ENCODE measurements at regions not wholly inside any gene's neighbourhood (a gene's known extent, or its start where the extent isn't known, plus 50 kb on each side); places are given as distances from the start of the nearest gene placed in this dataset.

GRCh38 chr9:30982301-30982700 is 1402.1 kb upstream of the ACO1 start:
- peaks cover 0 to 2% (median 0%) of the 10 kb centered on the region in 4 donors for H3K9me3 ChIP-seq
- H3K27ac ChIP-seq: no peak overlapping the region
- H3K27me3 ChIP-seq: no peaks in the 10 kb centered on the region
- WGBS, 2 donors: 25 to 49% methylated on average over 3 of the region's 3 CpGs
- H3K36me3 ChIP-seq: no peaks in the 10 kb centered on the region
- H3K4me1 ChIP-seq: no peaks in the 10 kb centered on the region
- no peak for DNase-seq
- TF ChIP-seq CTCF (IDR thresholded peaks at IDR 0.05): no peak
- no peak for TF ChIP-seq POLR2AphosphoS5 (IDR thresholded peaks at IDR 0.05)
- TF ChIP-seq POLR2A (IDR thresholded peaks at IDR 0.05): no peak
- no peak for TF ChIP-seq EP300 (IDR thresholded peaks at IDR 0.05)
- H3K4me3 ChIP-seq: no peak overlapping the region
- intact Hi-C loops (cut with DNase I): no loop called here

GRCh38 chr9:30995956-30996738 is 1388.3 kb upstream of the ACO1 start:
- 77 to 83% methylated on average over 5 of the region's 5 CpGs for WGBS, 2 donors
- Histone ChIP-seq H3K27me3 (no peaks in the 10 kb centered on the region), H3K4me1 (no peaks in the 10 kb centered on the region), H3K4me3 (no peak overlapping the region), H3K27ac (no peak overlapping the region), H3K36me3 (no peaks in the 10 kb centered on the region), H3K9me3 (no peaks in the 10 kb centered on the region)
- TF ChIP-seq POLR2AphosphoS5 (IDR thresholded peaks at IDR 0.05) (no peak), CTCF (IDR thresholded peaks at IDR 0.05) (no peak), POLR2A (IDR thresholded peaks at IDR 0.05) (no peak), EP300 (IDR thresholded peaks at IDR 0.05) (no peak)
- intact Hi-C loops (cut with DNase I): no loop called here
- DNase-seq: no peak

GRCh38 chr9:30996761-30997160 is 1387.7 kb upstream of the ACO1 start:
- H3K4me1 ChIP-seq: no peaks in the 10 kb centered on the region
- no peaks in the 10 kb centered on the region for H3K9me3 ChIP-seq
- TF ChIP-seq POLR2A (IDR thresholded peaks at IDR 0.05): no peak
- no peak for TF ChIP-seq POLR2AphosphoS5 (IDR thresholded peaks at IDR 0.05)
- TF ChIP-seq CTCF (IDR thresholded peaks at IDR 0.05): no peak
- no peak for TF ChIP-seq EP300 (IDR thresholded peaks at IDR 0.05)
- no peak overlapping the region for H3K27ac ChIP-seq
- DNase-seq: no peak
- H3K36me3 ChIP-seq: no peaks in the 10 kb centered on the region
- intact Hi-C loops (cut with DNase I): no loop called here
- WGBS, 2 donors: 49 to 72% methylated on average over 1 of the region's 1 CpG
- no peak overlapping the region for H3K4me3 ChIP-seq
- H3K27me3 ChIP-seq: no peaks in the 10 kb centered on the region

GRCh38 chr9:30997291-30997690 is 1387.2 kb upstream of the ACO1 start:
- WGBS, 2 donors: 34 to 39% methylated on average over 2 of the region's 2 CpGs
- Histone ChIP-seq H3K4me3 (no peak overlapping the region), H3K27me3 (no peaks in the 10 kb centered on the region), H3K4me1 (no peaks in the 10 kb centered on the region), H3K27ac (no peak overlapping the region), H3K9me3 (no peaks in the 10 kb centered on the region), H3K36me3 (no peaks in the 10 kb centered on the region)
- TF ChIP-seq POLR2A (IDR thresholded peaks at IDR 0.05) (no peak), POLR2AphosphoS5 (IDR thresholded peaks at IDR 0.05) (no peak), CTCF (IDR thresholded peaks at IDR 0.05) (no peak)
- DNase-seq: no peak
- intact Hi-C loops (cut with DNase I): no loop called here

Measured in sigmoid colon (tissue), 6 donors.